WTC11 (cell line): ENCODE measurements at regions not wholly inside any gene's neighbourhood (a gene's known extent, or its start where the extent isn't known, plus 50 kb on each side); places are given as distances from the start of the nearest gene placed in this dataset.

ENCODE experiments used
- ATAC-seq: fragments of 200-7000 bp; cut with Tn5 transposase; 2 replicates; pipeline ENCODE4 v1.10.0; 2021; ENCODE audit warnings: mild to moderate bottlenecking, moderate library complexity
- CTCF ChIA-PET: fragments of 300-600 bp; sonication (Branson Sonifier 250); formaldehyde crosslinking; loops from one replicate; lab custom pipeline; 2021; ENCODE audit warnings: antibody characterized with exemption; lab: Charles Lee
- POLR2A ChIA-PET: fragments of 350-600 bp; sonication (Branson Sonifier 250); formaldehyde crosslinking; loops from one replicate; lab custom pipeline; 2021; ENCODE audit warnings: antibody characterized with exemption; lab: Charles Lee
- DNase-seq: peaks from one replicate; pipeline ENCODE4 v3.0.0; 2021; ENCODE audit warnings: low spot score
- H3K27ac Mint-ChIP-seq: 2 replicates; pipeline ENCODE4 v1.8.0; 2021; ENCODE audit warnings: mixed read lengths
- H3K27me3 Mint-ChIP-seq: 2 replicates; pipeline ENCODE4 v1.8.0; 2021; ENCODE audit warnings: low read depth, mild to moderate bottlenecking, moderate library complexity, mixed read lengths
- H3K36me3 Mint-ChIP-seq: 2 replicates; pipeline ENCODE4 v1.8.0; 2021; ENCODE audit warnings: mixed read lengths
- H3K4me1 Mint-ChIP-seq: 2 replicates; pipeline ENCODE4 v1.8.0; 2022; ENCODE audit warnings: mixed read lengths
- H3K4me3 Mint-ChIP-seq: 2 replicates; pipeline ENCODE4 v1.8.0; 2021; ENCODE audit warnings: mild to moderate bottlenecking, moderate library complexity, mixed read lengths
- H3K9me3 Mint-ChIP-seq: 2 replicates; pipeline ENCODE4 v1.8.0; 2021; ENCODE audit warnings: mixed read lengths
- CBFB ChIP-seq: sonication (generic); formaldehyde crosslinking; IDR thresholded peaks from 2 replicates; pipeline ENCODE4 v1.8.1; 2022; ENCODE audit warnings: mild to moderate bottlenecking, low read depth, missing genetic modification reagents
- EMX1 ChIP-seq: fragments of 250-450 bp; sonication (Bioruptor Pico); IDR thresholded peaks from 2 replicates; pipeline ENCODE4 v1.8.0; 2021; ENCODE audit warnings: mild to moderate bottlenecking
- FOXK1 ChIP-seq: sonication (generic); formaldehyde crosslinking; IDR thresholded peaks from 2 replicates; pipeline ENCODE4 v1.8.0; 2022; ENCODE audit warnings: mild to moderate bottlenecking, moderate library complexity, missing genetic modification reagents
- HMGA2 ChIP-seq: fragments of 250-450 bp; sonication (Bioruptor Pico); IDR thresholded peaks from 2 replicates; pipeline ENCODE4 v1.4.0; 2021; ENCODE audit warnings: mild to moderate bottlenecking, moderate library complexity
- JAZF1 ChIP-seq: fragments of 250-450 bp; sonication (Bioruptor Pico); IDR thresholded peaks from 2 replicates; pipeline ENCODE4 v1.9.0; 2021; ENCODE audit warnings: moderate library complexity, mild to moderate bottlenecking, inconsistent platforms
- MAX ChIP-seq: sonication (generic); formaldehyde crosslinking; IDR thresholded peaks from 2 replicates; pipeline ENCODE4 v1.8.0; 2022; ENCODE audit warnings: mild to moderate bottlenecking, missing genetic modification reagents
- MLX ChIP-seq: sonication (generic); formaldehyde crosslinking; IDR thresholded peaks from 2 replicates; pipeline ENCODE4 v1.8.1; 2023; ENCODE audit warnings: mild to moderate bottlenecking, missing genetic modification reagents, moderate library complexity
- NFYB ChIP-seq: sonication (generic); formaldehyde crosslinking; conservative IDR thresholded peaks from 2 replicates; pipeline ENCODE4 v1.8.0; 2022; ENCODE audit warnings: low read depth, missing genetic modification reagents
- NR1H2 ChIP-seq: sonication (generic); formaldehyde crosslinking; IDR thresholded peaks from 2 replicates; pipeline ENCODE4 v1.9.0; 2021; ENCODE audit warnings: mild to moderate bottlenecking, moderate library complexity, missing genetic modification reagents
- RORB ChIP-seq: fragments of 250-450 bp; sonication (Bioruptor Pico); IDR thresholded peaks from 2 replicates; pipeline ENCODE4 v1.9.0; 2021; ENCODE audit warnings: mild to moderate bottlenecking
- SMAD3 ChIP-seq: sonication (generic); formaldehyde crosslinking; IDR thresholded peaks from 2 replicates; pipeline ENCODE4 v1.8.0; 2022; ENCODE audit warnings: missing genetic modification reagents, mild to moderate bottlenecking, borderline replicate concordance
- SMAD4 ChIP-seq: sonication (generic); formaldehyde crosslinking; IDR thresholded peaks from 2 replicates; pipeline ENCODE4 v1.8.0; 2022; ENCODE audit warnings: mild to moderate bottlenecking, missing genetic modification reagents
- SOX15 ChIP-seq: fragments of 250-450 bp; sonication (Bioruptor Pico); IDR thresholded peaks from 2 replicates; pipeline ENCODE4 v1.9.0; 2021; ENCODE audit warnings: mild to moderate bottlenecking
- TEAD4 ChIP-seq: sonication (generic); formaldehyde crosslinking; IDR thresholded peaks from 2 replicates; pipeline ENCODE4 v1.8.0; 2022; ENCODE audit warnings: mild to moderate bottlenecking, missing genetic modification reagents
- ZBTB21 ChIP-seq: sonication (generic); formaldehyde crosslinking; IDR thresholded peaks from 2 replicates; pipeline ENCODE4 v1.8.1; 2023; ENCODE audit warnings: mild to moderate bottlenecking, missing genetic modification reagents, borderline replicate concordance
- ZNF138 ChIP-seq: sonication (generic); formaldehyde crosslinking; conservative IDR thresholded peaks from 2 replicates; pipeline ENCODE4 v1.8.1; 2022; ENCODE audit warnings: mild to moderate bottlenecking, moderate library complexity, missing genetic modification reagents
- ZNF671 ChIP-seq: fragments of 250-450 bp; sonication (Bioruptor Pico); IDR thresholded peaks from 2 replicates; pipeline ENCODE4 v1.8.0; 2021; ENCODE audit warnings: mild to moderate bottlenecking
- TF ChIP-seq, protein P1 (sequence below): sonication (generic); formaldehyde crosslinking; IDR thresholded peaks from 2 replicates; pipeline ENCODE4 v1.8.1; 2022; ENCODE audit warnings: missing genetic modification reagents, borderline replicate concordance
- TF ChIP-seq, protein P2 (sequence below): sonication (generic); formaldehyde crosslinking; IDR thresholded peaks from 2 replicates; pipeline ENCODE4 v1.8.1; 2022; ENCODE audit warnings: low read depth, missing genetic modification reagents, borderline replicate concordance
- TF ChIP-seq, protein P3 (sequence below): sonication (generic); formaldehyde crosslinking; conservative IDR thresholded peaks from 2 replicates; pipeline ENCODE4 v1.8.1; 2022; ENCODE audit warnings: mild to moderate bottlenecking, missing genetic modification reagents
- TF ChIP-seq, protein P4 (sequence below): sonication (generic); formaldehyde crosslinking; IDR thresholded peaks from 2 replicates; pipeline ENCODE4 v1.8.0; 2022; ENCODE audit warnings: mild to moderate bottlenecking, missing genetic modification reagents

- DNase-seq = no peak
- Mint-ChIP-seq H3K9me3 (peaks cover 3% of the 10 kb centered on the region), H3K4me1 (no peaks in the 10 kb centered on the region), H3K36me3 (no peaks in the 10 kb centered on the region), H3K27me3 (no peaks in the 10 kb centered on the region; the same call in 1 of the 2 replicates), H3K4me3 (no peak overlapping the region), H3K27ac (no peak overlapping the region)
- POLR2A ChIA-PET = no interaction called here
- CTCF ChIA-PET = no interaction called here
- TF ChIP-seq NR1H2 (no peak), ZNF138 (no peak), MLX (CRISPR knock-in tag) (no peak), FOXK1 (CRISPR knock-in tag) (no peak), EMX1 (no peak), NFYB (CRISPR knock-in tag) (no peak), ZNF671 (no peak), JAZF1 (CRISPR knock-in tag) (no peak), CBFB (CRISPR knock-in tag) (no peak), HMGA2 (no peak), TEAD4 (CRISPR knock-in tag) (no peak), SMAD3 (CRISPR knock-in tag) (no peak), MAX (CRISPR knock-in tag) (no peak), SMAD4 (CRISPR knock-in tag) (no peak), SOX15 (CRISPR knock-in tag) (no peak), RORB (CRISPR knock-in tag) (no peak)
- TF ChIP-seq, protein P1, sequence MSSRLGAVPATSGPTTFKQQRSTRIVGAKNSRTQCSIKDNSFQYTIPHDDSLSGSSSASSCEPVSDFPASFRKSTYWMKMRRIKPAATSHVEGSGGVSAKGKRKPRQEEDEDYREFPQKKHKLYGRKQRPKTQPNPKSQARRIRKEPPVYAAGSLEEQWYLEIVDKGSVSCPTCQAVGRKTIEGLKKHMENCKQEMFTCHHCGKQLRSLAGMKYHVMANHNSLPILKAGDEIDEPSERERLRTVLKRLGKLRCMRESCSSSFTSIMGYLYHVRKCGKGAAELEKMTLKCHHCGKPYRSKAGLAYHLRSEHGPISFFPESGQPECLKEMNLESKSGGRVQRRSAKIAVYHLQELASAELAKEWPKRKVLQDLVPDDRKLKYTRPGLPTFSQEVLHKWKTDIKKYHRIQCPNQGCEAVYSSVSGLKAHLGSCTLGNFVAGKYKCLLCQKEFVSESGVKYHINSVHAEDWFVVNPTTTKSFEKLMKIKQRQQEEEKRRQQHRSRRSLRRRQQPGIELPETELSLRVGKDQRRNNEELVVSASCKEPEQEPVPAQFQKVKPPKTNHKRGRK = no peak
- TF ChIP-seq, protein P2, sequence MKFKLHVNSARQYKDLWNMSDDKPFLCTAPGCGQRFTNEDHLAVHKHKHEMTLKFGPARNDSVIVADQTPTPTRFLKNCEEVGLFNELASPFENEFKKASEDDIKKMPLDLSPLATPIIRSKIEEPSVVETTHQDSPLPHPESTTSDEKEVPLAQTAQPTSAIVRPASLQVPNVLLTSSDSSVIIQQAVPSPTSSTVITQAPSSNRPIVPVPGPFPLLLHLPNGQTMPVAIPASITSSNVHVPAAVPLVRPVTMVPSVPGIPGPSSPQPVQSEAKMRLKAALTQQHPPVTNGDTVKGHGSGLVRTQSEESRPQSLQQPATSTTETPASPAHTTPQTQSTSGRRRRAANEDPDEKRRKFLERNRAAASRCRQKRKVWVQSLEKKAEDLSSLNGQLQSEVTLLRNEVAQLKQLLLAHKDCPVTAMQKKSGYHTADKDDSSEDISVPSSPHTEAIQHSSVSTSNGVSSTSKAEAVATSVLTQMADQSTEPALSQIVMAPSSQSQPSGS (CRISPR knock-in tag) = no peak
- TF ChIP-seq, protein P3, sequence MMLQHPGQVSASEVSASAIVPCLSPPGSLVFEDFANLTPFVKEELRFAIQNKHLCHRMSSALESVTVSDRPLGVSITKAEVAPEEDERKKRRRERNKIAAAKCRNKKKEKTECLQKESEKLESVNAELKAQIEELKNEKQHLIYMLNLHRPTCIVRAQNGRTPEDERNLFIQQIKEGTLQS (CRISPR knock-in tag) = no peak
- TF ChIP-seq, protein P4, sequence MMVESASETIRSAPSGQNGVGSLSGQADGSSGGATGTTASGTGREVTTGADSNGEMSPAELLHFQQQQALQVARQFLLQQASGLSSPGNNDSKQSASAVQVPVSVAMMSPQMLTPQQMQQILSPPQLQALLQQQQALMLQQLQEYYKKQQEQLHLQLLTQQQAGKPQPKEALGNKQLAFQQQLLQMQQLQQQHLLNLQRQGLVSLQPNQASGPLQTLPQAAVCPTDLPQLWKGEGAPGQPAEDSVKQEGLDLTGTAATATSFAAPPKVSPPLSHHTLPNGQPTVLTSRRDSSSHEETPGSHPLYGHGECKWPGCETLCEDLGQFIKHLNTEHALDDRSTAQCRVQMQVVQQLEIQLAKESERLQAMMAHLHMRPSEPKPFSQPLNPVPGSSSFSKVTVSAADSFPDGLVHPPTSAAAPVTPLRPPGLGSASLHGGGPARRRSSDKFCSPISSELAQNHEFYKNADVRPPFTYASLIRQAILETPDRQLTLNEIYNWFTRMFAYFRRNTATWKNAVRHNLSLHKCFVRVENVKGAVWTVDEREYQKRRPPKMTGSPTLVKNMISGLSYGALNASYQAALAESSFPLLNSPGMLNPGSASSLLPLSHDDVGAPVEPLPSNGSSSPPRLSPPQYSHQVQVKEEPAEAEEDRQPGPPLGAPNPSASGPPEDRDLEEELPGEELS (CRISPR knock-in tag) = no peak
- ATAC-seq = no peak
Observed at GRCh38 chr5:76030343-76030742, 52.8 kb upstream of the SV2C start.

DNA sequence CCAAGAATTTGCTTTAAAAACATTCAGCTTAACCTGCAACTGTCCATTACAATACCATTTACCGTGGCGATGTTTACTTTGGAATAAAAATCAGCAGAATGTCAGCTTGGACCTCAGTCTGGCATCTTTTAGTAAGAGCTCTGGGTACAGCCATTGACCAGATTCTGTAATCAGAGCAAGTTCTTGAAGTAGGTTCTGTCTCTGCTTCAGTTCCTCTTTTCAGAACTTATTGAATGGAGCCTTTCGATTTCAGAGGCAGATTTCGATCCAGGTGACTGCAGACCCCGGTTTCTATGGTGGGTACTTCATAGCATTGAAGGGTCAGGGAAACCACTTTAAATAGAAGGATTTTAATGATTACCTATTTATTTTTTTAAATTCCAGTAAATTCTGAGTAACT is 53.4 kb upstream of the SV2C start:
- Mint-ChIP-seq H3K36me3 (no peaks in the 10 kb centered on the region), H3K9me3 (no peaks in the 10 kb centered on the region), H3K27me3 (no peaks in the 10 kb centered on the region), H3K4me1 (no peaks in the 10 kb centered on the region), H3K27ac (no peak overlapping the region), H3K4me3 (no peak overlapping the region)
- ATAC-seq (no peak), DNase-seq (no peak)
- ChIA-PET POLR2A (no interaction called here), CTCF (no interaction called here)
- TF ChIP-seq ZBTB21 (CRISPR knock-in tag) = no peak
